Mucosa of gallbladder (tissue), 1 donor: ENCODE measurements at regions not wholly inside any gene's neighbourhood (a gene's known extent, or its start where the extent isn't known, plus 50 kb on each side); places are given as distances from the start of the nearest gene placed in this dataset.

ENCODE experiments used
- DNase-seq: peaks from one replicate; pipeline ENCODE4 v3.0.0-alpha.2; 2020; ENCODE audit warnings: low spot score
- donor health status: DM: no; HTN: no; CAD: no.

DNA sequence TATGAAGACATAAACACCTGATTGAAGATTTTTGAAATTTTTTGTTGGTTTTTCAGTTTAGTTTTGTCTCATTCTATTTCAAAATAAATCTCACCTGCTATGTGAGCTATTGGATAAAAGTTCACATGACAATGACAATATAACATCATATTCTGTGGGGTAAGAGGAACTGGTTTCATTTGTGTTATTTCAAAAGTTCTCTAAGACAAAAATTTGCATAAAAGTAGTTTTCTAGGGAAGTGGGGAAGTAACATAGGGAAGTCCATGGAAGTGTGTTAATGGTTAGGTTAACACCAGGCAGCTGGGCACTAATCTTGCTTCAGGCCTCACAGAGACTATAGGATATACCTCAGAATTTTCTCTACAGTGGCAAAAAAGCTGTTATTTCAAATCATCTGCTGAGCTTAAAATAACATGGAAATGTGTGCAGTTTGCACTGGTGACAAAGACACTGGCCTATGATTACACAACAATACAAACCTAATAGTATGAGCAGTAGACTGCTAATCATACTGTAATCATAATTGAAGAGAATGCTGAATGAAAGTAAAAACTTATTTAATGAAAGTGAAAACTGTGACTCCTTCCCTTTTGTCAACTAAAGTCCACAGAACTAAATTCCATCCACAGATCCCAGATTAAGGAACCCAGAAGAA is 710.6 kb upstream of the TMEM132C start:
- no peak for DNase-seq

- no peak for DNase-seq
These were observed 708.6 kb upstream of the TMEM132C start for GRCh38 chr12:127558361-127558760.

DNA sequence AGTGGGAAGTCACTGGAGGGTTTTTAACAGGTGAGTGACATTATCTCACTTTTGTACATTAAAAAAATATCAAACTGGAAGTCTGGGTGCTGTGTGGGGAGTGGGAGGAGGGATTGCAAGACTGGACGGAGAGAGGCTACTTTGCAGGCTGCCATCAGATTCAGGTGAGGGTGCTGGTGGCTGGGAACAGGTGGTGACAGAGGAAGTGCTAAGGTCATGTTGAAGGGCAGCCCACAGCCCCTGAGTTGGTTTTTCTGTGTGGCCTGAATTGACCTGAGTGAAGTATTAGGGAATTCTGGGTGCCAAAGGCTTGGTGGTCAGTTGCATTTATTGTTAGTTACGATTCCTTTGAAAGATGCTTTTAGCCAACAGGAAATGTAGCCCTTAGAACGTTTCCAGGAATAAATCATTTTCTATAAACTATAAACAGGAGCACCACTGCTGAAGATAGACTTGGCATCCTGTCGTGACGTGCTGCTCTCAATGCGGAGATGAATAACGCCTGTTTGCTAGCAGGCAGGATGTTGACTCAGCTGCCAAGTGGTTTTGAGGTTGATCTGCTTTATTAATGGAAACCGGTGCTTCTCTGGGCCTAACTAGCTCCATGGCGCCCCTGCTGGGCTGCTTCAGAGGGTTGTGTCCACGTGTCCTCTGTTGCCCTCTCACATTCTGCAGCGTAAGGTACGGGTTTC is 707.5 kb upstream of the TMEM132C start:
- DNase-seq, result peak; percentile 24

DNA sequence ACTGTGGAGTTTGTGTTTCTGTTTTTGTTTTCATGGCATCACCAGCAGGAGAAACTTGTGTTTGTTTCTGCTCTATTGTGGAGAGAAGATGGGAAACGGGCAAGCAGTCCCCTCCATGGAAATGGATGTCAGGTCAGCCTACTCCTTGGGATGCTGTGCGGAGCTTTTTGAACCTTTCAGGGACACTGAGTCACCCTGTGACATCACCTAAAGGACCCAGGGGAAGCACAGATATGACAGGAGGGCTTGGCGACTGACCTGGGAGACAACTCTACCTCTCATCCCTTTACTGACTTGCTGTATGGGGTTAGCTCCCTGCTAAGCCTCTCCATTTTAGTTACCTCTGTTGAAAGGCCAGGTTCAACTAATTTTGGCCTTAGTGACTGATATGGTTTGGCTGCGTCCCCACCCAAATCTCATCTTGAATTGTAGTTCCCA is 706.9 kb upstream of the TMEM132C start:
- no peak for DNase-seq

- no peak for DNase-seq
These were observed 704.2 kb upstream of the TMEM132C start for GRCh38 chr12:127562816-127563215.

DNA sequence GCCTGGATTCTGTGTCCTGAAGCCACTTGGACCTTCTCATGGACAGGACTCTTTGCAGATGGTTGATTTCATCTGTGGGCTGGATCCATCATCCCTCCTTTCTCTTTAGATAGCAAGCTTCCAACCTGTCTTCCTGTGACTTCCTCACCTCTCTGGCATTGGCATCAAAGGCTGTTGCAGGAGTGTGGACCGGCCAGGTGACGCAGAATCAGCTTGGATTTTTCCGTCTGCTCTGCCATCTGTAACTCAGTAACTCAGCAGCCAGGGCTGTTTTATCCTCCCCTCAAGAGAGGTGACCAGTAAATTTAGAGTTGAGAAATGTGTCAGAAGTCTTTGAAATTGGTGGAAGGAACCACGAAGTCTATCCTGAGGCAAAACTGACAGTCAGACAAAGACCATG is 701.7 kb upstream of the TMEM132C start:
- DNase-seq, result no peak

DNA sequence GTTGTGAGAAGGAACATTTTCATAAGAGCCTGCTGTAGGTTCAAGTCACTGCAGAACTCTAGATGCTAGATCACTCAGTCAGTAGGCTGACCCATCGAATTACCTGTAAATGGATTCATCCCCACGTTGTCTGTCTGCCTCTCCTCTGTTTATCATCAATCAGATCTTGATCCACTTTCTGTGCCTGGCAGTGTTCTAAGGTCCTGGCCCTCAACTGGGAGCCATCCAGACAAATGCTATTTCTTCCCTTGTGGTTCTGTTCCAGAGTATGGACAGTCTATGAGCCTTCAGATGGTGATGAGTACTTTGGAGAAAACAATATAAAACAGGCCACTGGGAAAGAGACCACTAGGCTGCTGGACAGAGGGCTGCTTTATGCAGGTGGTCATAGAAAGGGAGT is 699.4 kb upstream of the TMEM132C start:
- DNase-seq, result no peak

- no peak for DNase-seq
These were observed 696.6 kb upstream of the TMEM132C start for GRCh38 chr12:127570387-127570786.

DNA sequence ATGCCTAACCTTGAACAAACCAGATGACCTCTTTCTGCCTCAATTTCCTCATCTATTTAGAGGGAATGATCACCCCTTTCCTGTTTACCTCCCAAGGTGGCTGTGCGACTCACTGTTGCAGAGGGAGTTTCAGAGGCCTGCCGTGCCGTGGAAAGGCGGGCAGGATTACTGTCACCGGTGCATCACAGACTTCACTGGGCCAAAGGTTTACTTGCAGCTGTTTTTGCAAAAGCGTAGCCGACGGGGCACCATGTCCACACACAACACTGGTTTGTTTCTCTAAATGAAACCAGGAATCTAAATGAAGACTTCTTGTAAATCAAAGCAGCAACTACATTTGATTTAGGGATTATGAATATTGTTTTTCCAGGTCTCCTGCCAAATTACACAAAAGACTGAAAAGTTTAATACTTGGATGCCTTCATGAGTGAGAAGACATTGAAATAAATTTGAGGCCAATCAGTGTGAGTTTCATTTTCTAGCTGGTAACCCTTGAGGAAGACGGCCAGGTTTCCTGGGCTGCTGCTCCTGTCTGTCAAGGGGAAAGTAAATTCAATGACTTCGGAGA is 696.1 kb upstream of the TMEM132C start:
- no peak for DNase-seq

DNA sequence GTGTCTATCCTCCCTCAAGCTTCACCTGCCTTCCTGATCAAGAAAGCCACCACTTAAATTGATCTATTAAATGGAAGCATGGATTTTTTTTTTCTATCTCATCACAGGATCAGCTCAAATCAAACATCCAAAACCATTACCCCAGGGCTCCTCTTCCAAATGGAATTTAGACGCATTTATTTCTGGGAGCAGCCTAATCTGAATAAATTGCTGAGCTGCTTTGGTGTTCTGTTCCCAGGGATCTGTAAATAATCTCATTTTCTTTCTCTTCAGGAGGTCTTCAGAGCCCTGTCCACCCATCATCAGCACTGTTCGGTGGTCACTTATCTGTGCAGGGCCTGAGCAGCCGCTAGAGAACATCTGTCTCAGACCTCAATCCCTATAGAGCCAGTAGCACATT is 695.4 kb upstream of the TMEM132C start:
- no peak for DNase-seq

GRCh38 chr12:127579446-127579845 is 687.5 kb upstream of the TMEM132C start:
- DNase-seq, result no peak

DNA sequence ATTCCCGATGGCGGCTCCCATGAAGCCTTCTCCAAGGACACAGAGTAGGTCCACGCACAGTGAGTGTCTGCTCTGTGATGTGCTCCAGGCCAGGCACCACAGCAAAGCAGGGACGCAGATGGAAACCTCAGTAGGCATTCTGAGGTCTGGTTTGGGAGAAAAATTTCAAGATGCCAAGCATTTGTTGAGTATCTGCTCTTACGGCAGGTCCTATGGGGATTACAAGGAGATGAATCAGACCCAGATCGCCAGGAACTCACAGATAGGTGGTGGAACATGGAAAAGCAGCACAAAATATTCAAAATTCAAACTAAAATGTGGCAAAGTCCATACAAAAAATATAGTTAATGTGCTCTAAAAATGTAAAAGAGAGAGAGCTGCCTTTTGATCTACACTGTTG is 684.9 kb upstream of the TMEM132C start:
- DNase-seq, result no peak

DNA sequence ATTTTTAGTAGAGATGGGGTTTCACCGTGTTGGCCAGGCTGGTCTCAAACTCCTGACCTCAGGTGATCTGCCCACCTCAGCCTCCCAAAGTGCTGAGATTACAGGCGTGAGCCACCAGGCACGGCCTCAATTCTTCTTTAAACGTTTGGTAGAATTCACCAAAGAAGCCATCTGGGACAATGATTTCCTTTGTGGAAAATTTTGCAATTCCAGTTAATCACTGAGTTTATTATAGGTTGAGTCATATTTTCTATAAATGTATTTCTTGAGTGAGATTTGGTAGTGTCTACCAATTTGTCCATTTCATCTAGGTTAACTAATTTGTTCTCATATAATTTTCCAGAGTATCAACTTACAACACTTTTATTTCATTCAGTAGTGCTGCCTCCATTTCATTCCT is 683.9 kb upstream of the TMEM132C start:
- DNase-seq, result no peak

DNA sequence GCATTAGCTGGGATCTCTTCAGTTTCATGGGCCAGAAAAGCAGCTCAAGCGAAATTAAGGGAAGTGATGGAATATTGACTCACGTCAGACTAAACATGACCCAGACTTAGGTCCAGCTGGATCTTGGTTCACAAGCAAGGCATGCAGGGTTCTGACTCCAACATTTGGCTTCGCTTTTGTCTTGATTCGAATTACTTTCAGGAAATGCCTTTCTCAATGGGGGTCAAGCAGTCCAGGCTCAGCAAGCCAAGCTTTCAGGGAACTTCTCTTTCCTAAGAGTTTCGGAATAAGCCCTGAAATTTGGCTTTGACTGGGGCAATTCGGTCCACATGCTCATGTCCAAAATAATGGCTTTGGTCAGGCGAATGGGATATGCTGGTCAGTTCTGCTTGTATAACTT is 678.7 kb upstream of the TMEM132C start:
- no peak for DNase-seq

DNA sequence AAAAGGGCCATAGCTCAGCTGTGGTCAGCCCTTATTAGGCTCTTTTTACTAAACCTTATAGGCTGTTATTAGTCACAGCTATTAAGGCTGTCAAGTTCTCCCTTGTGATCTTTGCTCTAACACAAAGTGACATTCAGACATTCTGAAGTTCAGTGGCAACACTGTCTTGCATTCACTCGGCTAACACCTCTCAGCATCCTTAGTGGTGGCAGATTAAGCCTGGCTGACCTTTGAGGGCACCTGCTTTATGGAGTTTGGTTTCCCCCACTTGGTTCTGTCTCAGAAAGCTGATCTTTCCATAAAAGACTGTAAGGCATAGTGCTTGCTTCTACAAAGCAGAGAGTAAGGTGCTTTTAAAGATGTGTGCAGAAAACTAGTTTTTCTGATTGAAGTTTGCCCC is 677.4 kb upstream of the TMEM132C start:
- no peak for DNase-seq

DNA sequence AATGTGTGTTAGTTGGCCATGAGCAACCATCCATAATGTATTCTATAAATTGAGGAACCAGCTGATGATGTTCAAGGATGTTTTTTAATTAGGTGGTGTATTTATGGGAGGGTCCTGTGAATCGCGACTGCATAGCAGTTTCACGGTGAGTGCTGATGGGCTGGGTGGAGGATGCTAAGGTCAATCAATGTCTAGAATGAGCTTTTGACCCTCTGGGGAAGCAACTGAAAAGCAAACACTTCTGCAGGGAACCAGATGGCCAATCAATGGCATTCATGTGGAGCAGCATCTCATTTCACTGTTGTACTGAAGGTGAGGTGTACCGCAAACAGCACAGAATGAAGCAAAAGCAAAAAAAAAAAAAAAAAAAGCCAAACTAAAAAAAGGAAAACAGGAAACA is 676.1 kb upstream of the TMEM132C start:
- no peak for DNase-seq

DNA sequence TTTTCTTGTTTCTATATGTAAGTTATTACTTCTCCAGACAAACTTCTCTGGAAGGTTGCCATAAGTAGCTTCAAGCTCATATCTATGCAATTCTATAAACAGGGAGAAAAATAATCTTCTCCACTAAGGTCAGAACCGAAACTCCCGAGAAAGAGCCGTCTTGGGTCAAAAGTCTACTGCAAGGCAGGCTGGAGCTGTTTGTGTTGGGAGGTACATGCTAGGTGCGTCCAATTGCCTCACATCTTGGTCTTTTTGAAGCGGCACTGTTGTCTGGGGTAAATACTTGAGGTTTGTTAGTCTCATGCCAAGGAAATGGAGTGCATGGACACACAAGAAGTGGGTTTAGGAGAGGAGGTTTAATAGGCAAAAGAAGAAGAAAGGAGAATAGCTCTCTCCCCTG is 674.7 kb upstream of the TMEM132C start:
- DNase-seq, result no peak

GRCh38 chr12:127594351-127594970 is 672.5 kb upstream of the TMEM132C start:
- no peak for DNase-seq

DNA sequence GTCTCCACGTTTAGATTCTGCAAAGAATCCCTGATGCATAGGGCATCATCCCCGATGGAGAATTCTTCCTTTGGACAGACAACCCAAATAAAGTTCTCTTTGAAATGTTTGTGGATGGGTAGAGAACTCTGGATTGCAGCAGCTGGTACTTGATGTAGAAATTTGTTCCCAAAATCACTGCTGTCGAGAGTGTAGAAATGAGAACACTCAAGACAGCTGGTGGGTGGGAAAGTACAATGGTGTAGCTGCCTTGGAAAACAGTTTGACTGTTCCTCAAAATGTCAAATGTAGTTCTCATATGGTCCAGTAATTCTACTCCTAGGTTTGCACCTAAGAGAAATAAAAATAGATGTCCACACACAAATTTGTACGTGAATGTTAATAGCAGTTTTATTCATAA is 671.5 kb upstream of the TMEM132C start:
- DNase-seq, result no peak

DNA sequence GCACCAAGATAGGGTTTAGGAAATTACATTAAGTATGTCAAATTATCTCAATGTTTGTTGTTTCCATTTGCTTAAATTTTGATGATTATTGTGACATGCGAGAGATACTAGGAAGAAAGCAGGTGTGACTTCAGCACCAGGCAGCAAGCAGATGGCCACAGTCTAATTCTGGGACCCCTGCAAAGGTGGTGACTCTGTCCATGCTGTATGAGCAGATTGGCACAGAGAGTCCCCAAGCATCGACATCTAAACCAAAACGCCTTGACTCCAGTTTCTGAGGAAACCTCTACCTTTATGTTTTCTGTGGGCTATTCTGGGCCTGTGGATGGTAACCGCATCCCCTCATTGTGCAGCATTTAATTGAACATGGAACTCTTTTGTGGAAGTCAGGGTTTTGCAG is 670.1 kb upstream of the TMEM132C start:
- no peak for DNase-seq

DNA sequence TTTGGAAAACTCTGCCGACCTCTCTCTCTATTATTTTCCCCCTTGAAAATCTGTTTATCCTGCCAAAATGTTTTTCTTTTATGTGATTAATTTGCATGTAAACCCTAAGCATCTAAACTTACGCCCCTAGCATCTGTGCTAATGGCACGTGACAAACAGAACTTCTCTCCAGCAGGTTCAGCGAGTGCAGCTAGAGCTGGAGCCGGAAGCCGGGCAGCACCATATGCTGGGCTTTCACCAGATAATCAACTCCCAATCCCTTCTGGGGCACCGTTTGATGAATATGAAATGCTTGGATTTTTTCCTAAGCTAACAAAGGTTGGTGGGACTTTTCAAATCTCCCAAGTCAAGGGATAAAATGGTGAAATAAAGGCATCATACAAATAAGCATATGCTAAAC is 667.5 kb upstream of the TMEM132C start:
- no peak for DNase-seq

DNA sequence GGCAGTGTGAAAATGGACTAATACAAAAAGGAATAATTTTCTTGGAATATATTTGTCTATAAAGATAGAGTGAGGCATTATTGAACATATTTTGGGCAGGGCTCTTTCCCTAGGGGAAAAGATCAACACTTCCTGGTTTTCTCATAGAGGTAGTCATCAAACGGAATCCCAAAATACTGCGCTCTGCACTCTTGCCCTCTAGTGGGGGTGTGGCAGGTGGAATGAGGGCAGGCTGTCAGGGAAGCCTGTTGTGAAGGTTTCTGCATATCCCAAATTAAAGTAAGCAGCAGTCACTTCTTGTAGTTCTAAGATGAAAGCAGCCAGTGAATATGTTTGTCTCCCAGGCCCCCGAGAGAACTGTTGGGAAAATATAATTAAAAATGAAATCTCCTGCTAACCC is 666.8 kb upstream of the TMEM132C start:
- DNase-seq, result no peak

GRCh38 chr12:127606476-127607015 is 660.4 kb upstream of the TMEM132C start:
- DNase-seq, result no peak
